PC-9 (cell line): ENCODE measurements at regions not wholly inside any gene's neighbourhood (a gene's known extent, or its start where the extent isn't known, plus 50 kb on each side); places are given as distances from the start of the nearest gene placed in this dataset.

Experiments
- BruUV-seq: library from RNA; stranded (reverse); fragments of 400-500 nt; replicated peaks from 2 replicates; lab custom pipeline; 2021; lab: Mats Ljungman, UMichigan
- CTCF ChIA-PET: fragments of 300-600 bp; sonication (Branson Sonifier 250); formaldehyde crosslinking; loops from one replicate; lab custom pipeline; 2022; ENCODE audit warnings: antibody characterized with exemption; lab: Charles Lee
- POLR2A ChIA-PET: fragments of 300-600 bp; sonication (Branson Sonifier 250); formaldehyde crosslinking; loops from one replicate; lab custom pipeline; 2022; ENCODE audit warnings: antibody characterized with exemption; ENCODE audit not compliant: unreplicated experiment; lab: Charles Lee
- DNase-seq, 2 experiments: peaks; one replicate each; pipeline versions ENCODE4 v3.0.0 to v3.0.0-alpha.2; 2015 to 2022; ENCODE audit warnings: mixed read lengths in 1 of 2
- H2AFZ ChIP-seq: fragments of 200-600 bp; sonication (generic); 2 replicates; pipeline ENCODE4 v1.8.1; 2017; ENCODE audit warnings: antibody characterized with exemption
- H3F3A ChIP-seq: fragments of 200-600 bp; sonication (generic); 2 replicates; pipeline ENCODE4 v1.8.1; 2017; ENCODE audit warnings: antibody characterized with exemption, mild to moderate bottlenecking, low read depth; ENCODE audit not compliant: insufficient read depth
- H3K27ac ChIP-seq: fragments of 200-600 bp; sonication (generic); 2 replicates; pipeline ENCODE4 v1.6.1; 2016; ENCODE audit warnings: mixed run types
- H3K27me3 ChIP-seq: fragments of 200-600 bp; sonication (generic); 2 replicates; pipeline ENCODE4 v1.6.1; 2016; ENCODE audit warnings: low read depth, mixed run types; ENCODE audit not compliant: insufficient read depth
- H3K36me3 ChIP-seq: fragments of 200-600 bp; sonication (generic); 2 replicates; pipeline ENCODE4 v1.6.1; 2016; ENCODE audit warnings: low read depth, mixed run types
- H3K4me1 ChIP-seq: fragments of 200-600 bp; sonication (generic); replicated peaks from 2 replicates; pipeline ENCODE4 v1.6.1; 2016; ENCODE audit warnings: mixed run types; ENCODE audit not compliant: insufficient read depth
- H3K4me2 ChIP-seq: fragments of 200-600 bp; sonication (generic); 2 replicates; pipeline ENCODE4 v1.6.1; 2017; ENCODE audit warnings: mixed run types
- H3K4me3 ChIP-seq: fragments of 200-600 bp; sonication (generic); 2 replicates; pipeline ENCODE4 v1.6.1; 2016; ENCODE audit warnings: mixed run types
- H3K79me2 ChIP-seq: fragments of 200-600 bp; sonication (generic); 2 replicates; pipeline ENCODE4 v1.6.1; 2017; ENCODE audit warnings: low read depth, mixed run types
- H3K9me2 ChIP-seq: fragments of 200-600 bp; sonication (generic); 2 replicates; pipeline ENCODE4 v1.8.1; 2017; ENCODE audit warnings: mild to moderate bottlenecking; ENCODE audit not compliant: insufficient read depth
- H3K9me3 ChIP-seq: fragments of 200-600 bp; sonication (generic); 2 replicates; pipeline ENCODE4 v1.8.1; 2016; ENCODE audit warnings: low read depth; ENCODE audit not compliant: insufficient read depth
- H4K20me1 ChIP-seq: fragments of 200-600 bp; sonication (generic); 2 replicates; pipeline ENCODE4 v1.8.1; 2017; ENCODE audit not compliant: insufficient read depth
- EZH2 ChIP-seq: fragments of 200-600 bp; sonication (generic); IDR thresholded peaks from 2 replicates; pipeline ENCODE4 v1.8.0; 2017; ENCODE audit warnings: antibody characterized with exemption, low read depth
- intact Hi-C: fragments of 100-400 bp; cut with micrococcal nuclease; formaldehyde crosslinking; loops from one replicate; pipeline ENCODE4 v1.10.0; 2022; ENCODE audit not compliant: unreplicated experiment
- TF ChIP-seq, protein P1 (sequence below): fragments of 200-600 bp; sonication (generic); conservative IDR thresholded peaks from 2 replicates; pipeline ENCODE4 v1.6.1; 2017; ENCODE audit warnings: mixed run types, antibody characterized with exemption, mild to moderate bottlenecking, moderate library complexity

DNA sequence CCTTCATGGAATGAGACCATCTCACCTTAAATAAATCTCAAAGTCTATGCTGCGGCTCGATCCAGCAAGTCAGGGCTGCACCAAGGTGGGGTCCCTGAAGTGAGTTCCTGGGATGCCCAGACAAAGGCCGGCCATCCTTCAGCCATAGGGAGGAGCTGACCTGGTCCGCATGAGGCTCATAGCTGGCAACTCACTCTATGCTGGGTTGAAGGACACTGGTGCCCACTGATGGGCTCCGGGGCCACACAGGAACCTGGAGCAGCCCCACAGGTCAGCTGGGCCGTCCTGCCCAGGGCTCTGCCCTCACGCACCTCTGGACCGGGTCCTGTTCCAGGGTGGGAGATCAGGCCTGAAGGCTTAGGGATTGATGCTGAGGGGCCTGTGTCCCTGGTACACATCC, 1339.3 kb downstream of the TBC1D22A start:
- H3K27ac ChIP-seq, result no peak overlapping the region
- no peaks in the 10 kb centered on the region for H3K36me3 ChIP-seq
- H3K9me3 ChIP-seq, result no peaks in the 10 kb centered on the region
- H3K79me2 ChIP-seq, result no peaks in the 10 kb centered on the region
- TF ChIP-seq EZH2, result no peak
- TF ChIP-seq, protein P1, sequence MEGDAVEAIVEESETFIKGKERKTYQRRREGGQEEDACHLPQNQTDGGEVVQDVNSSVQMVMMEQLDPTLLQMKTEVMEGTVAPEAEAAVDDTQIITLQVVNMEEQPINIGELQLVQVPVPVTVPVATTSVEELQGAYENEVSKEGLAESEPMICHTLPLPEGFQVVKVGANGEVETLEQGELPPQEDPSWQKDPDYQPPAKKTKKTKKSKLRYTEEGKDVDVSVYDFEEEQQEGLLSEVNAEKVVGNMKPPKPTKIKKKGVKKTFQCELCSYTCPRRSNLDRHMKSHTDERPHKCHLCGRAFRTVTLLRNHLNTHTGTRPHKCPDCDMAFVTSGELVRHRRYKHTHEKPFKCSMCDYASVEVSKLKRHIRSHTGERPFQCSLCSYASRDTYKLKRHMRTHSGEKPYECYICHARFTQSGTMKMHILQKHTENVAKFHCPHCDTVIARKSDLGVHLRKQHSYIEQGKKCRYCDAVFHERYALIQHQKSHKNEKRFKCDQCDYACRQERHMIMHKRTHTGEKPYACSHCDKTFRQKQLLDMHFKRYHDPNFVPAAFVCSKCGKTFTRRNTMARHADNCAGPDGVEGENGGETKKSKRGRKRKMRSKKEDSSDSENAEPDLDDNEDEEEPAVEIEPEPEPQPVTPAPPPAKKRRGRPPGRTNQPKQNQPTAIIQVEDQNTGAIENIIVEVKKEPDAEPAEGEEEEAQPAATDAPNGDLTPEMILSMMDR, result no peak
- no TSS peak for BruUV-seq
- H3K9me2 ChIP-seq, result no peaks in the 10 kb centered on the region
- H3K4me2 ChIP-seq, result no peak overlapping the region
- no peaks in the 10 kb centered on the region for H4K20me1 ChIP-seq
- H3K27me3 ChIP-seq, result peaks cover 100% of the 10 kb centered on the region
- no peak for DNase-seq
- intact Hi-C loops, result no loop called here
- POLR2A ChIA-PET, result no interaction called here
- no peaks in the 10 kb centered on the region for H3F3A ChIP-seq
- H3K4me1 ChIP-seq, result no peaks in the 10 kb centered on the region
- H2AFZ ChIP-seq, result no peak overlapping the region
- CTCF ChIA-PET, result no interaction called here
- H3K4me3 ChIP-seq, result no peak overlapping the region

DNA sequence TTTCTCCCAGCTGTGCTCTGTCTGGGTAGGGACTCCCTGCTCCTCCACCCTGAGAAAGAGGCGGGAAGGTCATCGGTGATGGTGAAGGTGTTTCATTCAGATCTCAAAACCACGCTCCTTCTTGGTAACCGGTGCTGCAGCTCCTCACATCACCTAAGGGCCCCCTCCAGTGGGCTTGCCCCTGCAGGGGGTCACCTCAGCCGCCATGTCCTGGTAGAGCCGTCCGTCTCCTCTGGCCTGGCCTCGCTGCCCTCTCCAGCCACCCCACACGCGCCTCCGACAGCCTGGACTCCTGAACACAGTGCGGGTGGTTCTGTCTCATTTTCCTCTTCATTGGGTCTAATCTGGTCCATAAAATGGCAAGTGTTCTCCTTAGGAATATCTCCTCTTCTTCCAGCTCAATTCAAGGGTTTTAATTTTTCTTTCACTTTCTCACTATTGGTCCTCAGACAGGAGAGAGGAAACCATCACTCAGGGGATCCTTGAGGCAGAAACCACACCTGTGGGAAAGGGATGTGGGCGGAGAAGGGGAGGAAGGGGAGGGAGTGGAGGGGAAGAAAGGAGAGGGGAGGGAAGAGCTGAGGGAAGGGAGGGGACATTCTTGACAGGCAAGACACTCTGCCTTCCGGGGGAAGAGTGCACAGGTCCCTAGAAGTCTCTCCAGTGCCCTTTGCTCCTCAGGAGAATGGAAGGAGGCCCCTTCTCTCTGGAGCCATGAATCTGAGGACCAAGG, 1338.4 kb downstream of the TBC1D22A start:
- no TSS peak for BruUV-seq
- TF ChIP-seq EZH2, result no peak
- TF ChIP-seq, protein P1, result no peak
- CTCF ChIA-PET, result no interaction called here

DNA sequence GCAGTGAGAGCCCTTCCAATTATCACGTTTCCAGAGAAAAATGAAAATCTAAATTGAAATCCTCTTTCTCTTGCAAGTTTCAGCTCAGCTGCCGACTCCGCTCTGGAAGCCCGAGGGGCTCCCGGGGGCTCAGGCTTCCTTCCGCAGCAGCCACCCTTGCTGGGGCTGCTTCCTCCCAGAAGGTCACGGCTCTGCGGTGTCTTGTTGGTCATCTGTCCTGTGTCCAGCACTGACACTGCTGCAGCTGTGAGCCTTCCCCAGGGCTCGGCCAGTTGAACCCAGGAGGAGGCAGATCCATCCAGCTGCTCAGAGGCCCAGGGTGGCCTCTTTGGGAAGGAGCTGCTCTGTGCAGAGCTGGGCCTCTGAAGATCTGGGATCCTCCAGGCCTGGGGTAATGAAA, 1337.2 kb downstream of the TBC1D22A start:
- Histone ChIP-seq H3F3A (no peaks in the 10 kb centered on the region), H3K27ac (no peak overlapping the region), H2AFZ (no peak overlapping the region), H3K4me1 (no peaks in the 10 kb centered on the region), H3K9me2 (no peaks in the 10 kb centered on the region), H3K9me3 (no peaks in the 10 kb centered on the region), H3K79me2 (no peaks in the 10 kb centered on the region), H3K4me3 (no peak overlapping the region), H3K36me3 (no peaks in the 10 kb centered on the region), H4K20me1 (no peaks in the 10 kb centered on the region), H3K4me2 (no peak overlapping the region), H3K27me3 (peaks cover 96% of the 10 kb centered on the region)
- intact Hi-C loops, result loop anchor here (1.0 kb wide), 1 partner anchor 20 kb away; no protein-coding TSS in a partner anchor
- no TSS peak for BruUV-seq
- ChIA-PET CTCF (no interaction called here), POLR2A (no interaction called here)
- TF ChIP-seq, protein P1, result no peak
- 0 out of 2 replicates have a peak, but pooled peaks have one; percentile 28 for TF ChIP-seq EZH2
- no peak for DNase-seq

More for the DNA sequence above, 1338.4 kb downstream of the TBC1D22A start:
- peaks cover 97% of the 10 kb centered on the region for H3K27me3 ChIP-seq
- H3K4me3 ChIP-seq, result no peak overlapping the region
- no peaks in the 10 kb centered on the region for H3F3A ChIP-seq
- no peak overlapping the region for H3K27ac ChIP-seq
- no peaks in the 10 kb centered on the region for H3K9me2 ChIP-seq
- no peak overlapping the region for H2AFZ ChIP-seq
- H4K20me1 ChIP-seq, result no peaks in the 10 kb centered on the region
- no peaks in the 10 kb centered on the region for H3K36me3 ChIP-seq
- no peaks in the 10 kb centered on the region for H3K79me2 ChIP-seq
- POLR2A ChIA-PET, result no interaction called here
- H3K4me1 ChIP-seq, result no peaks in the 10 kb centered on the region
- H3K9me3 ChIP-seq, result no peaks in the 10 kb centered on the region
- intact Hi-C loops, result loop anchor here (1.0 kb wide), 1 partner anchor 18 kb away; no protein-coding TSS in a partner anchor
- no peak overlapping the region for H3K4me2 ChIP-seq
- no peak for DNase-seq
